Cardiac muscle cell (in vitro differentiated cells and primary cell): ENCODE measurements at regions not wholly inside any gene's neighbourhood (a gene's known extent, or its start where the extent isn't known, plus 50 kb on each side); places are given as distances from the start of the nearest gene placed in this dataset.
"Not testable (repeated sequence)": the region's sequence is repeated elsewhere in the genome, so short reads cannot be mapped to it uniquely, and the experiment has no call there.

Experiments
- DNase-seq, 2 donors: peaks; one replicate each; pipeline versions ENCODE4 v3.0.0 to v3.0.0-alpha.2; 2010 to 2017; ENCODE audit warnings: low read depth in 1 of 2, low spot score in 1 of 2
- H3K27ac ChIP-seq: fragments of 200-600 bp; sonication (generic); 2 replicates; pipeline ENCODE4 v1.5.1; 2016
- H3K27me3 ChIP-seq: fragments of 200-600 bp; sonication (generic); 2 replicates; pipeline ENCODE4 v1.6.0; 2016; ENCODE audit warnings: control low read depth
- H3K36me3 ChIP-seq: fragments of 200-600 bp; sonication (generic); 2 replicates; pipeline ENCODE4 v1.5.1; 2016; ENCODE audit warnings: control low read depth
- H3K4me1 ChIP-seq: fragments of 200-600 bp; sonication (generic); 2 replicates; pipeline ENCODE4 v1.8.1; 2017; ENCODE audit warnings: low read depth, mild to moderate bottlenecking, mixed run types
- H3K4me3 ChIP-seq: fragments of 200-600 bp; sonication (generic); 2 replicates; pipeline ENCODE4 v1.5.1; 2016; ENCODE audit warnings: mild to moderate bottlenecking
- H3K9me3 ChIP-seq: fragments of 200-600 bp; sonication (generic); 2 replicates; pipeline ENCODE4 v1.5.1; 2017; ENCODE audit warnings: low read depth, mild to moderate bottlenecking, control low read depth
- TF ChIP-seq, protein P1 (sequence below): IDR thresholded peaks from 2 replicates; pipeline ENCODE4 v1.5.1; 2012; ENCODE audit warnings: low read depth, mild to moderate bottlenecking, low read length

DNA sequence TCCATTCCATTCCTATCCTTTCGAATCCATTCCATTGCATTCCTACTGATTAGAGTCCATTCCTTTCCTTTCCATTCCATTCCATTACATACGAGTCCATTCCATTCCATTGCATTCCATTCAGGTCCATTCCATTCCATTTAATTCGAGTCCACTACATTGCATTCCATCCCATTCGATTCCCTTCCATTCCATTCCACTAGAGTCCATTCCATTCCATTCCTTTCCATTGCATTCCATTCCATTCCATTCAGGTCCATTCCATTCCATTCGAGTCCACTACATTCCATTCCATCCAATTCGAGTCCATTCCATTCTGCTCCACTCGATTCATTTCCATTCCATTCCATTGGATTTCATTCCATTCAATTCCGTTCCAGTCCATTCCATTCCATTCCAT, 1133.6 kb downstream of the RPIA start:
- H3K4me3 ChIP-seq, result no peak overlapping the region
- TF ChIP-seq, protein P1, sequence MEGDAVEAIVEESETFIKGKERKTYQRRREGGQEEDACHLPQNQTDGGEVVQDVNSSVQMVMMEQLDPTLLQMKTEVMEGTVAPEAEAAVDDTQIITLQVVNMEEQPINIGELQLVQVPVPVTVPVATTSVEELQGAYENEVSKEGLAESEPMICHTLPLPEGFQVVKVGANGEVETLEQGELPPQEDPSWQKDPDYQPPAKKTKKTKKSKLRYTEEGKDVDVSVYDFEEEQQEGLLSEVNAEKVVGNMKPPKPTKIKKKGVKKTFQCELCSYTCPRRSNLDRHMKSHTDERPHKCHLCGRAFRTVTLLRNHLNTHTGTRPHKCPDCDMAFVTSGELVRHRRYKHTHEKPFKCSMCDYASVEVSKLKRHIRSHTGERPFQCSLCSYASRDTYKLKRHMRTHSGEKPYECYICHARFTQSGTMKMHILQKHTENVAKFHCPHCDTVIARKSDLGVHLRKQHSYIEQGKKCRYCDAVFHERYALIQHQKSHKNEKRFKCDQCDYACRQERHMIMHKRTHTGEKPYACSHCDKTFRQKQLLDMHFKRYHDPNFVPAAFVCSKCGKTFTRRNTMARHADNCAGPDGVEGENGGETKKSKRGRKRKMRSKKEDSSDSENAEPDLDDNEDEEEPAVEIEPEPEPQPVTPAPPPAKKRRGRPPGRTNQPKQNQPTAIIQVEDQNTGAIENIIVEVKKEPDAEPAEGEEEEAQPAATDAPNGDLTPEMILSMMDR, result no peak
- DNase-seq, result no peak
- no peaks in the 10 kb centered on the region for H3K27me3 ChIP-seq
- H3K4me1 ChIP-seq, result no peaks in the 10 kb centered on the region
- H3K9me3 ChIP-seq, result peaks cover 48% of the 10 kb centered on the region
- no peak overlapping the region for H3K27ac ChIP-seq
- H3K36me3 ChIP-seq, result no peaks in the 10 kb centered on the region

DNA sequence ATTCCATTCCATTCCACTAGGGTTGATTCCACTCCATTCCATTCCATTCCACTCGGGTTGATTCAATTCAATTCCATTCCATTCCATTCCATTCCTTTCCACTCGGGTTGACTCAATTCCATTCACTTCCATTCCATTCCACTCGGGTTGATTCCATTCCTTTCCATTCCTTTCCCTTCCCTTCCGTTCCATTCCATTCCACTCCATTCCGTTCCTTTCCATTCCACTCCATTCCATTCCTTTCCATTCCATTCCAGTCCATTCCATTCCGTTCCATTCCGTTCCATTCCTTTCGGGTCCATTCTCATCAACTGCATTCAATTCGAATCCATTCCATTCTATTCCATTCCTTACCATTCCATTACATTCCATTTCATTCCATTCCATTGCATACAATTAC, 1135.3 kb downstream of the RPIA start:
- H3K36me3 ChIP-seq, H3K4me1 ChIP-seq, H3K27me3 ChIP-seq, H3K4me3 ChIP-seq, H3K27ac ChIP-seq, DNase-seq: not testable (repeated sequence)
- peaks cover 49% of the 10 kb centered on the region for H3K9me3 ChIP-seq

DNA sequence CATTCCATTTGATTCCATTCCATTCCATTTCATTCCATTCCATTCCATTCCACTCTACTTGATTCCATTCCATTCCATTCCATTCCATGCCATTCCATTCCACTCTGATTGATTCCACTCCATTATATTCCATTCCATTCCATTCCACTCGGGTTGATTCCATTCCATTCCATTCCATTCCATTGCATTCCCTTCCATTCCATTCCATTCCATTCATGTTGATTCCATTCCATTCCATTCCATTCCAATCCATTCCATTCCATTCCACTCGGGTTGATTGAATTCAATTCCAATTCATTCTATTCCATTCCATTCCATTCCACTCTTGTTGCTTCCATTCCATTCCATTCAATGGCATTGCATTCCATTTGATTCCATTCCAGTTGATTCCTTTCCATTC, 1136.4 kb downstream of the RPIA start:
- H3K9me3 ChIP-seq, result peaks cover 44% of the 10 kb centered on the region
- not testable (repeated sequence) for H3K4me1 ChIP-seq, H3K4me3 ChIP-seq, H3K27ac ChIP-seq, DNase-seq, H3K27me3 ChIP-seq, H3K36me3 ChIP-seq

DNA sequence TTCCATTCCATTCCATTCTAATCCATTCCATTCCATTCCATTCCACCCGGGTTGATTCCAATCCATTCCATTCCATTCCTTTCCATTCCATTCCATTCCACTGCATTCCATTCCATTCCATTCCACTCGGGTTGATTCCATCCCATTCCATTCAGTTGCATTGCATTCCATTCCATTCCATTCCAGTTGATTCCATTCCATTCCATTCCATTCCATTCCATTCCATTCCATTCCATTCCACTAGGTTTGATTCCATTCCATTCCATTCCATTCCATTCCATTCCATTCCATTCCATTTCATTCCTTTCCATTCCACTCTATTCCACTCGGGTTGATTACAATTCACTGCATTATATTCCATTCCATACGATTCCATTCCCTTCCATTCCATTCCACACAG, 1136.9 kb downstream of the RPIA start:
- H3K4me3 ChIP-seq, H3K4me1 ChIP-seq, H3K27ac ChIP-seq, DNase-seq, H3K27me3 ChIP-seq, H3K36me3 ChIP-seq: not testable (repeated sequence)
- H3K9me3 ChIP-seq, result peaks cover 46% of the 10 kb centered on the region

DNA sequence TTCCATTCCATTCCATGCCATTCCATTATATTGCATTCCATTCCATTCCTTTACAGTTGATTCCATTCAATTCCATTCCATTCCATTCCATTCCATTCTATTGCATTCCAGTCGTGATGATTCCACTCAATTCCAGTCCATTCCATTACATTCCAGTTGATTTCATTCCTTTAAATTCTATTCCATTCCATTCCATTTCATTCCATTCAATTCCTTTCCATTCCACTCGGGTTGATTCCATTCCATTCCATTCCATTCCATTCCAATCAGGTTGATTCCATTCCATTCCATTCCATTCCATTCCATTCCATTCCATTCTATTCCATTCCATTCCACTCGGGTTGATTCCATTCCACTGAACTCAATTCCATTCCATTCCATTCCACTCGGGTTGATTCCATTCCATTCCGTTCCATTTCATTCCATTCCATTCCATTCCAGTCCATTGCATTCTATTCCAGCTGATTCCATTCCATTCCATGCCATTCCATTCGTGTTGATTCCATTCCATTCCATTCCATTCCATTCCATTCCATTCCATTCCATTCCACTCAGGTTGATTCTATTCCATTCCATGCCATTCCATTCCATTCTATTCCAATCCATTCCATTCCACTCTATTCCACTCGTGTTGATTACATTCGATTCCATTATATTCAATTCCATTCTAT, 1137.6 kb downstream of the RPIA start:
- H3K36me3 ChIP-seq, H3K4me3 ChIP-seq, H3K27me3 ChIP-seq, H3K4me1 ChIP-seq, DNase-seq, H3K27ac ChIP-seq: not testable (repeated sequence)
- H3K9me3 ChIP-seq, result peaks cover 39% of the 10 kb centered on the region

DNA sequence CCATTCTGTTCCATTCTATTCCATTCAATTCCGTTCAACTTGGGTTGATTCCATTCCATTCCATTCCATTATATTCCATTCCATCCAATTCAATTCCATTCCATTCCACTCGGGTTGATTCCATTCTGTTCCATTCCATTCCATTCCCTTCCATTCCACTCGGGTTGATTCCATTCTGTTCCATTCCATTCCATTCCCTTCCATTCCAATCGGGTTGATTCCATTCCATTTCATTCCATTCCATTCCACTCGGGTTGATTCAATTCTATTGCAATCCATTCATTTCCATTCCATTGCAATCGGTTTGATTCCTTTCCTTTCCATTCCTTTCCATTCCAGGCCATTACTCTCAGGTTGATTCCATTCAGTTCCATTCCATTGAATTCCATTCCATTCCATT, 1138.4 kb downstream of the RPIA start:
- TF ChIP-seq, protein P1, result no peak
- no peak for DNase-seq
- Histone ChIP-seq H3K4me3 (no peak overlapping the region), H3K9me3 (peaks cover 39% of the 10 kb centered on the region), H3K27me3 (no peaks in the 10 kb centered on the region), H3K36me3 (no peaks in the 10 kb centered on the region), H3K4me1 (no peaks in the 10 kb centered on the region), H3K27ac (no peak overlapping the region)

DNA sequence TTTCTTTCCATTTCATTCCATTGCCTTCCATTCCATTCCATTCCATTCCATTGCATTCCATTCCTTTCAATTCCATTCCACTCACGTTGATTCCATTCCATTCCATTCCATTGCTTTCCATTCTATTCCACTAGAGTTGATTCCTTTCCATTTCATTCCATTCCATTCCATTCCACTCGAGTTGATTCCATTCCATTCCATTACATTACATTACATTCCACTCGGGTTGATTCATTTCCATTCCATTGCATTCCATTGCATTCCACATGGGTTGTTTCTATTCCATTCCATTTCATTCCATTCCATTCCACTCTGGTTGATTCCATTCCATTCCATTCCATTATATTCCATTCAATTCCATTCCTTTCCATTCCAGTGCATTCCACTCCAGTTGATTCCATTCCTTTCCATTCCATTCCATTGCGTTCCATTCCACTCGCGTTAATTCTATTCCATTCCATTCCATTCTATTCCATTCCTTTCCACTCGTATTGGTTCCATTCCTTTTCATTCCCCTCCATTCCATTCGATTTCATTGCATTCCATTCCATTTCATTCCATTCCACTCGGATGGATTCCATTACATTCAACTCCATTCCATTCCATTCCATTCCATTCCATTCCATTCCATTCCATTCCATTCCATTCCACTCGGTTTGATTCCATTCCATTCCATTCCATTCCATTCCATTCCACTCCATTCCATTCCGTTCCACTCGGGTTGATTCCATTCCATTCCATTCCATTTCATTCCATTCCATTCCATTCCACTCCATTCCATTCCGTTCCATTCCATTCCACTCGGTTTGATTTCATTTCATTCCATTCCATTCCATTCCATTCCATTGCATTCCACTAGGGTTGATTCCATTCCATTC, 1139.1 kb downstream of the RPIA start:
- H3K27ac ChIP-seq, H3K4me3 ChIP-seq, H3K4me1 ChIP-seq, H3K36me3 ChIP-seq, DNase-seq, H3K27me3 ChIP-seq: not testable (repeated sequence)
- H3K9me3 ChIP-seq, result peaks cover 44% of the 10 kb centered on the region
